NCI-H2029 (cell line): ENCODE measurements at regions not wholly inside any gene's neighbourhood (a gene's known extent, or its start where the extent isn't known, plus 50 kb on each side); places are given as distances from the start of the nearest gene placed in this dataset.

Experiments used
- DNase-seq: peaks from one replicate; lab custom pipeline; 2025; lab: John Stamatoyannopoulos, UW

- DNase-seq = no peak
Measured at GRCh38 chr2:59314031-59314766, 1073.1 kb upstream of the FANCL start.

GRCh38 chr2:59312967-59313940 is 1072.1 kb upstream of the FANCL start:
- no peak for DNase-seq

- DNase-seq = no peak
Measured at GRCh38 chr2:59312029-59312428, 1070.9 kb upstream of the FANCL start.

GRCh38 chr2:59308108-59308507 is 1067.0 kb upstream of the FANCL start:
- no peak for DNase-seq

GRCh38 chr2:59307196-59307595 is 1066.1 kb upstream of the FANCL start:
- DNase-seq = no peak

- no peak for DNase-seq
Measured at GRCh38 chr2:59303272-59303671, 1062.1 kb upstream of the FANCL start.

GRCh38 chr2:59302683-59303082 is 1061.6 kb upstream of the FANCL start:
- DNase-seq = no peak

GRCh38 chr2:59301466-59302402 is 1060.6 kb upstream of the FANCL start:
- peak; percentile 18 for DNase-seq

GRCh38 chr2:59297816-59298215 is 1056.7 kb upstream of the FANCL start:
- peak; percentile 25 for DNase-seq

GRCh38 chr2:59296279-59296678 is 1055.2 kb upstream of the FANCL start:
- peak; percentile 38 for DNase-seq

GRCh38 chr2:59295524-59296162 is 1054.5 kb upstream of the FANCL start:
- no peak for DNase-seq

GRCh38 chr2:59288771-59289170 is 1047.6 kb upstream of the FANCL start:
- no peak for DNase-seq

GRCh38 chr2:59282374-59283057 is 1041.4 kb upstream of the FANCL start:
- DNase-seq = no peak

GRCh38 chr2:59277671-59278070 is 1036.5 kb upstream of the FANCL start:
- peak; percentile 0 for DNase-seq

GRCh38 chr2:59276917-59277316 is 1035.8 kb upstream of the FANCL start:
- DNase-seq = no peak

- no peak for DNase-seq
Measured at GRCh38 chr2:59276033-59276432, 1034.9 kb upstream of the FANCL start.

GRCh38 chr2:59266453-59266852 is 1025.3 kb upstream of the FANCL start:
- DNase-seq = no peak

GRCh38 chr2:59259913-59260312 is 1018.8 kb upstream of the FANCL start:
- DNase-seq = no peak

GRCh38 chr2:59256290-59256689 is 1015.2 kb upstream of the FANCL start:
- DNase-seq = no peak

- no peak for DNase-seq
Measured at GRCh38 chr2:59254279-59254678, 1013.2 kb upstream of the FANCL start.

- DNase-seq = no peak
Measured at GRCh38 chr2:59250307-59250677, 1009.2 kb upstream of the FANCL start.
